K562 (cell line): ENCODE measurements at regions not wholly inside any gene's neighbourhood (a gene's known extent, or its start where the extent isn't known, plus 50 kb on each side); places are given as distances from the start of the nearest gene placed in this dataset.

Source experiments
- BDP1 ChIP-seq: IDR thresholded peaks from 3 replicates; pipeline ENCODE4 v1.6.1; 2011; ENCODE audit not compliant: insufficient read length, insufficient read depth
- CTCF ChIP-seq, 3 experiments: IDR thresholded peaks in 2 of 3; conservative IDR thresholded peaks in 1 of 3; 2 replicates each; pipeline ENCODE4 v1.5.1; 2011 to 2012; ENCODE audit warnings: low read length in 3 of 3, mild to moderate bottlenecking in 3 of 3, control low read depth in 2 of 3, improper control_type of control experiment in 1 of 3, inconsistent platforms in 1 of 3, low read depth in 1 of 3, mixed read lengths in 1 of 3, moderate library complexity in 1 of 3; ENCODE audit not compliant: insufficient read depth in 2 of 3

- TF ChIP-seq BDP1 (no peak), CTCF (IDR thresholded peaks at IDR 0.05 in 2 of 3, conservative IDR thresholded peaks at IDR 0.05 in 1 of 3; ENCODE audit: insufficient read depth in 2 of 3, low read depth in 1 of 3, low read length in 3 of 3) (no peak)
Measured at GRCh38 chr4:62260254-62260653, 1060.1 kb downstream of the ADGRL3 start.
